ENCODE measurements at regions not wholly inside any gene's neighbourhood (a gene's known extent, or its start where the extent isn't known, plus 50 kb on each side); places are given as distances from the start of the nearest gene placed in this dataset.
A peak's percentile ranks its signal among the peaks of the same experiment; 100 is the strongest.
"Not testable (repeated sequence)": the region's sequence is repeated elsewhere in the genome, so short reads cannot be mapped to it uniquely, and the experiment has no call there.

GRCh38 chr4:108445716-108446115 is 174.7 kb upstream of the RPL34 start:
- peak in 1 of 2 donors; percentile 50 for DNase-seq
- Histone ChIP-seq H3K4me2 (ENCODE audit: low read length) (no peak overlapping the region), H2BK120ac (ENCODE audit: insufficient read depth, low read length, poor library complexity) (no peak overlapping the region), H3K79me1 (ENCODE audit: low read length) (no peaks in the 10 kb centered on the region), H3K23ac (ENCODE audit: low read length) (no peak overlapping the region), H3K14ac (ENCODE audit: low read length) (no peak overlapping the region), H4K91ac (ENCODE audit: low read depth, low read length) (no peak overlapping the region), H2BK12ac (ENCODE audit: low read length) (no peak overlapping the region), H3K36me3 (ENCODE audit: control insufficient read depth in 1 of 2, insufficient read depth in 2 of 2, low read length in 2 of 2) (no peaks in the 10 kb centered on the region), H3K18ac (ENCODE audit: low read length) (no peak overlapping the region), H3K79me2 (ENCODE audit: control insufficient read depth, insufficient read depth, low read length, poor library complexity) (no peaks in the 10 kb centered on the region), H2AK5ac (ENCODE audit: low read length) (no peak overlapping the region), H3K4me3 (ENCODE audit: low read depth, low read length) (no peak overlapping the region), H4K8ac (ENCODE audit: low read depth, low read length) (no peak overlapping the region), H3K27me3 (ENCODE audit: insufficient read depth, low read length) (no peaks in the 10 kb centered on the region), H4K12ac (ENCODE audit: low read depth, low read length) (no peak overlapping the region), H2BK5ac (ENCODE audit: low read depth, low read length, poor library complexity) (no peak overlapping the region), H3K9me3 (ENCODE audit: insufficient read depth, low read depth, low read length) (no peaks in the 10 kb centered on the region), H3K4me1 (ENCODE audit: control insufficient read depth in 1 of 2, insufficient read depth in 2 of 2, low read length in 2 of 2) (peaks cover 0 to 6% of the 10 kb centered on the region in 2 experiments), H3K4ac (ENCODE audit: low read depth, low read length) (no peak overlapping the region), H3K9ac (ENCODE audit: low read length) (no peak overlapping the region), H3K27ac (ENCODE audit: low read depth, low read length) (no peak overlapping the region), H2AFZ (ENCODE audit: insufficient read depth, low read length, poor library complexity) (no peak overlapping the region)
- no CpG with 5 or more reads among the region's 2 CpGs for WGBS (ENCODE audit: extremely low coverage, insufficient coverage, insufficient read length)

GRCh38 chr4:108443585-108443984 is 176.8 kb upstream of the RPL34 start:
- WGBS (ENCODE audit: extremely low coverage, insufficient coverage, insufficient read length): no CpG with 5 or more reads among the region's 3 CpGs
- Histone ChIP-seq H3K79me2 (ENCODE audit: control insufficient read depth, insufficient read depth, low read length, poor library complexity) (no peaks in the 10 kb centered on the region), H3K36me3 (ENCODE audit: control insufficient read depth in 1 of 2, insufficient read depth in 2 of 2, low read length in 2 of 2) (no peaks in the 10 kb centered on the region), H2BK5ac (ENCODE audit: low read depth, low read length, poor library complexity) (no peak overlapping the region), H4K8ac (ENCODE audit: low read depth, low read length) (no peak overlapping the region), H2AFZ (ENCODE audit: insufficient read depth, low read length, poor library complexity) (no peak overlapping the region), H3K23ac (ENCODE audit: low read length) (no peak overlapping the region), H3K27me3 (ENCODE audit: insufficient read depth, low read length) (no peaks in the 10 kb centered on the region), H3K4me3 (ENCODE audit: low read depth, low read length) (no peak overlapping the region), H3K4ac (ENCODE audit: low read depth, low read length) (no peak overlapping the region), H4K12ac (ENCODE audit: low read depth, low read length) (no peak overlapping the region), H3K79me1 (ENCODE audit: low read length) (no peaks in the 10 kb centered on the region), H3K18ac (ENCODE audit: low read length) (no peak overlapping the region), H3K4me1 (ENCODE audit: control insufficient read depth in 1 of 2, insufficient read depth in 2 of 2, low read length in 2 of 2) (peaks cover 0 to 6% of the 10 kb centered on the region in 2 experiments), H2AK5ac (ENCODE audit: low read length) (no peak overlapping the region), H2BK120ac (ENCODE audit: insufficient read depth, low read length, poor library complexity) (no peak overlapping the region), H3K9ac (ENCODE audit: low read length) (no peak overlapping the region), H4K91ac (ENCODE audit: low read depth, low read length) (no peak overlapping the region), H3K14ac (ENCODE audit: low read length) (no peak overlapping the region), H3K4me2 (ENCODE audit: low read length) (no peak overlapping the region), H2BK12ac (ENCODE audit: low read length) (no peak overlapping the region), H3K9me3 (ENCODE audit: insufficient read depth, low read depth, low read length) (no peaks in the 10 kb centered on the region), H3K27ac (ENCODE audit: low read depth, low read length) (no peak overlapping the region)
- peak; percentile 63 to 64 for DNase-seq

GRCh38 chr4:108433832-108434231 is 186.5 kb upstream of the RPL34 start:
- no peaks in the 10 kb centered on the region for H3K27me3 ChIP-seq (ENCODE audit: insufficient read depth, low read length)

GRCh38 chr4:108433394-108433793 is 187.0 kb upstream of the RPL34 start:
- H3K27ac ChIP-seq (ENCODE audit: low read depth, low read length); H3K36me3 ChIP-seq (ENCODE audit: control insufficient read depth in 1 of 2, insufficient read depth in 2 of 2, low read length in 2 of 2); H4K12ac ChIP-seq (ENCODE audit: low read depth, low read length); H3K79me1 ChIP-seq (ENCODE audit: low read length); H3K4me3 ChIP-seq (ENCODE audit: low read depth, low read length); H3K9ac ChIP-seq (ENCODE audit: low read length); H3K79me2 ChIP-seq (ENCODE audit: control insufficient read depth, insufficient read depth, low read length, poor library complexity); H2AFZ ChIP-seq (ENCODE audit: insufficient read depth, low read length, poor library complexity); H2BK5ac ChIP-seq (ENCODE audit: low read depth, low read length, poor library complexity); H3K14ac ChIP-seq (ENCODE audit: low read length); H3K18ac ChIP-seq (ENCODE audit: low read length); H4K91ac ChIP-seq (ENCODE audit: low read depth, low read length); DNase-seq; H3K4me1 ChIP-seq (ENCODE audit: control insufficient read depth in 1 of 2, insufficient read depth in 2 of 2, low read length in 2 of 2); H4K8ac ChIP-seq (ENCODE audit: low read depth, low read length); H3K4ac ChIP-seq (ENCODE audit: low read depth, low read length); H3K9me3 ChIP-seq (ENCODE audit: insufficient read depth, low read depth, low read length); H2AK5ac ChIP-seq (ENCODE audit: low read length); H2BK120ac ChIP-seq (ENCODE audit: insufficient read depth, low read length, poor library complexity); H3K4me2 ChIP-seq (ENCODE audit: low read length); H2BK12ac ChIP-seq (ENCODE audit: low read length); H3K23ac ChIP-seq (ENCODE audit: low read length); H3K27me3 ChIP-seq (ENCODE audit: insufficient read depth, low read length): not testable (repeated sequence)
- WGBS (ENCODE audit: extremely low coverage, insufficient coverage, insufficient read length): no CpG with 5 or more reads among the region's 1 CpG

More at GRCh38 chr4:108433832-108434231, 186.5 kb upstream of the RPL34 start:
- Histone ChIP-seq H3K79me2 (ENCODE audit: control insufficient read depth, insufficient read depth, low read length, poor library complexity) (no peaks in the 10 kb centered on the region), H2BK5ac (ENCODE audit: low read depth, low read length, poor library complexity) (no peak overlapping the region), H3K9me3 (ENCODE audit: insufficient read depth, low read depth, low read length) (no peaks in the 10 kb centered on the region), H3K23ac (ENCODE audit: low read length) (no peak overlapping the region), H2BK120ac (ENCODE audit: insufficient read depth, low read length, poor library complexity) (no peak overlapping the region), H3K18ac (ENCODE audit: low read length) (no peak overlapping the region), H4K91ac (ENCODE audit: low read depth, low read length) (no peak overlapping the region), H3K27ac (ENCODE audit: low read depth, low read length) (no peak overlapping the region), H3K4ac (ENCODE audit: low read depth, low read length) (no peak overlapping the region), H2AFZ (ENCODE audit: insufficient read depth, low read length, poor library complexity) (no peak overlapping the region), H3K4me3 (ENCODE audit: low read depth, low read length) (no peak overlapping the region), H3K4me2 (ENCODE audit: low read length) (no peak overlapping the region), H3K14ac (ENCODE audit: low read length) (no peak overlapping the region), H2BK12ac (ENCODE audit: low read length) (no peak overlapping the region), H3K36me3 (ENCODE audit: control insufficient read depth in 1 of 2, insufficient read depth in 2 of 2, low read length in 2 of 2) (no peaks in the 10 kb centered on the region), H3K79me1 (ENCODE audit: low read length) (no peaks in the 10 kb centered on the region), H4K8ac (ENCODE audit: low read depth, low read length) (no peak overlapping the region), H4K12ac (ENCODE audit: low read depth, low read length) (no peak overlapping the region), H3K9ac (ENCODE audit: low read length) (no peak overlapping the region), H3K4me1 (ENCODE audit: control insufficient read depth in 1 of 2, insufficient read depth in 2 of 2, low read length in 2 of 2) (no peaks in the 10 kb centered on the region), H2AK5ac (ENCODE audit: low read length) (no peak overlapping the region)
- no peak for DNase-seq
- WGBS (ENCODE audit: extremely low coverage, insufficient coverage, insufficient read length): no CpG with 5 or more reads among the region's 6 CpGs

Data from trophoblast cell (in vitro differentiated cells and primary cell).